Caki2 (cell line): ENCODE measurements at regions not wholly inside any gene's neighbourhood (a gene's known extent, or its start where the extent isn't known, plus 50 kb on each side); places are given as distances from the start of the nearest gene placed in this dataset.
"Not testable (repeated sequence)": the region's sequence is repeated elsewhere in the genome, so short reads cannot be mapped to it uniquely, and the experiment has no call there.

ENCODE experiments used
- DNase-seq: peaks from one replicate; pipeline ENCODE4 v3.0.0-alpha.2; 2015; ENCODE audit warnings: low read depth
- in situ Hi-C: cut with HindIII; loops from 2 replicates; pipeline ENCODE4 v1.10.0; 2016; ENCODE audit warnings: low sequenced_read_pairs, low pct_unique_long_range_greater_than_20kb, mixed read lengths

DNA sequence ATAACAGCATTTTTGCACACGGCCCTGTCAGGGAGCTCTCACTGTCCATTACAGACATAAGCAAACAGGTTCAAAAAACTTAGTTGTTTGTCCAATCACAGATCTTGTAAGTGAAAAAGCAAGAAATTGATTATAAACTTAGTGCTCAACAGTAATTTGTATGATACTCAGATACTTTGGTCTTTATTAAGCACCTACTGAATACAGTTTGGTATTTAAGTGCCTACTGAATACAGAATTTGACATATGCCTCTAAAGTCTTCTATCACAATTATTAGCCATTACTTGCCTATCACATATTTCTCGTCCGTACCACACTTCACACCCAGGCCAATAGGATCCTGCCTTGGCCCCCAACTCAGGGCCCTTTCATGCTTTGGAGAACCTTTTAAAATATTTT is 283.1 kb downstream of the SUCLG1 start:
- DNase-seq: no peak

DNA sequence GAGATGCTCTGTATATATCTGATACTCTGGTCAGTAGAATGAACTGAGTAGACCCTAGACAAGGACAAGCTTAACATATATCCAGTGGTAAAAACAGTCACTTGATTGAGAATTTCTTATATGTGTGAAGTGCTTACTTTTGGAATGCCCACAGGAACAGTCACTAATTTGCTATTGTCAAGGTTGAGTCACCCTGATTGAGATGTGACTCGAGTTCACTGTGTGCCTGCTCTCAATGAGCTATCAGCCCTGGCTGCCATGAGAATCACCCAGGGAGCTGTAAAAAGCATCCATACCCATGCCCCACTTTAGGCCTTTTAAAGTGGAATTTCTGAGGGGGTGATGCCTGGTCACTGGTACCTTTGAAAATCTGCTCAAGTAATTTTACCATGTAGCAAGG is 283.7 kb downstream of the SUCLG1 start:
- in situ Hi-C loops: no loop called here
- no peak for DNase-seq

More for the DNA sequence above, 283.1 kb downstream of the SUCLG1 start:
- in situ Hi-C loops: no loop called here

DNA sequence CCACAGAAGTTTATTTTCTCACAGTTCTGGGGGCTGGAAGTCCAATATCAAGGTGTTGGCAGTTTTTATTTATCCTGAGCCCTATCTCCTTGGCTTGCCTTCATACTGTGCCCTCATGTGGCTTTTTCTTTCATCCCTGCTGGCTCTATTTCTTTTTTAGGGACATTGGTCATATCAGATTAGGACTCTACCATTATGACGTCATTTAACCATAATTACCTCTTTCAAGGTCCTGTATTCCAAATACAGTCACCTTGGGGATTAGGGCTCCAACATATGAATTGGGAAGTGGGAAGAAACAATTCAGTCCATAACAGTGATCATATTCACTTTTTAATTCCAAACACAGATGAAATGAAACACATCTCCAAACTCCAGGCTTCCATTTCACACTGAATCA is 286.0 kb downstream of the SUCLG1 start:
- in situ Hi-C loops: no loop called here
- DNase-seq: no peak

DNA sequence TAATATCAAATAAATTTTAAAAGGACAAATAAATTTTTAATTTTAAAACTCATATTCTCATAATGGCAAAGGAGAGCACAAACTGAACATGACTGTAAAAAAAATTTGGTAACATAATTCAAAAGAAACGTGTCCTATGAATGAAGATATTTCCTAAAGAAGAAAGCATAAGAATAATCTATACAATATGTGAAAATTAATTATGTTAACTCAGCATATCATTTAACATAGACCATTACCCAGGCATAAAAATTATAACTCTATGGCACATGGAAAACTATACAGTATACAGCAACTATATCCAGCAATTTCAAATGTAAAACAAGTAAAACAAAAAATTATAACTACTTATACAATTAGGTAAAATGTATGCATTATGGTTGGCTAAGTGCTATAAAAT is 288.1 kb downstream of the SUCLG1 start:
- in situ Hi-C loops: no loop called here
- DNase-seq: no peak

DNA sequence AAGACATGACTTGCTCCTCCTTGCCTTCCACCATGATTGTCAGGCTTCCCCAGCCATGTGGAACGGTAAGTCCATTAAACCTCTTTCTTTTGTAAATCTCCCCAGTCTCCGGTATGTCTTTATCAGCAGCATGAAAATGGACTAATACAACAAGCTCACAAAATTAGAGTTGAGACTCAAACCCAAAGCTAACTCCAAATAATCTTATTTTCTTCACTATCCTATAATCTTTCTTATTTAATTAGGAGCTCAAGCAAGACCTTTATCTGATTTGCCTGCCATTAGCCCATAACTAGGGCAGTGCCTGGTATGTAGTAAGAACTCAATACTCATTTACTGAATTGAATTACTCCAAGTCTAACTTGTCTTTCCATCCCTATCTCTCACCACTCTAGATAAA is 289.2 kb downstream of the SUCLG1 start:
- in situ Hi-C loops: no loop called here
- no peak for DNase-seq

DNA sequence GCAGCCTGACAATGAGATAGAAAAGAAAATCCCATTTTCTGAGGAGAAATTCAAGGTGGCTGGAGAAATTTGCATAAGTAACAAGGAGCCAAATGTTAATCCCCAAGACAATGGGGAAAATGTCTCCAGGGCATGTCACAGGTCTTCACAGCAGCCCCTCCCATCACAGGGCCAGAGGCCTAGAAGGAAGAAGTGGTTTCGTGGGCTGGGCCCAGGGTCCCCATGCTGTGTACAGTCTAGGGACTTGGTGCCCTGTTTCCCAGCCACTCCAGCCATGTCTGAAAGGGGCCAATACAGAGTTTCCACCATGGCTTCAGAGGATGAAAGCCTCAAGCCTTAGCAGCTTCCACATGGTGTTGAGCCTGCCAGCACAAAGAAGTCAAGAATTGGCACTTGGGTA is 290.5 kb downstream of the SUCLG1 start:
- DNase-seq, in situ Hi-C loops: not testable (repeated sequence)

DNA sequence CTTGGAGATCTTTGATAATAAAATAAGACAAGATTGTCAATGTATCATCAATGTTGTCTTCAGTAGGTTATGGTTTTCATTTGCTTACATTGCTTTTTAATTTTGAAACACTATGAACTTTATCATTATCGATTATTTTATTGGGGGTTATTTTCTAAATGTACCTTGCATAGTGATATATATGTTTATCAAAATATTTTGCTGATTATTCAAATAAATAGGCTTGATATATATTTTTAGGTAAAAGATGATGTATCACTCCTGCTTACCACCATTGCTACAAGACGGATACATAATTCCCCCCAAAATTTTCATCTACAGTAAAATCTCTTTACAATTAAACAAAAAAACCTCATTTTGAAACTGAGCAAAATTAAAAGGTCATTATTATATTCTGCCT is 293.8 kb downstream of the SUCLG1 start:
- DNase-seq: no peak
- in situ Hi-C loops: no loop called here

DNA sequence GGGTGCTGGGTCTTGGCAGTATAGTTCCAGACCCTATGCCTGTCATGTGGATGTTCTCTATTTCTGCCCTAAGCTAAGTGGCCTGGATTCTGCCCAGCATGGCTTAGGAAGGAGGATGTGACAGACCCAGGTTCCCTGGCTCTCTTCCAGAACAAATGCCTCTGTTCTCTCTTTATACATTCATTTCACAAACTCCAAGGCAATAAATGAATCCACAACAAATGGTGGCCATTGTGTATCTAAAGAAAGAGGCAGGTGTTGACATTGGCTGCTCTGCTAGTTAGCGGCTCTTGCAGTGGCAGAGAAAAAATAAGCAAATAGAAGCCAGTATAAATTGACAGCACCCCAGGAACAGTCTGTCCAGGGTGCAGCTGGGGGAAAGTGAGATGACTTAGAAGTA is 298.6 kb downstream of the SUCLG1 start:
- DNase-seq: no peak
- in situ Hi-C loops: no loop called here

DNA sequence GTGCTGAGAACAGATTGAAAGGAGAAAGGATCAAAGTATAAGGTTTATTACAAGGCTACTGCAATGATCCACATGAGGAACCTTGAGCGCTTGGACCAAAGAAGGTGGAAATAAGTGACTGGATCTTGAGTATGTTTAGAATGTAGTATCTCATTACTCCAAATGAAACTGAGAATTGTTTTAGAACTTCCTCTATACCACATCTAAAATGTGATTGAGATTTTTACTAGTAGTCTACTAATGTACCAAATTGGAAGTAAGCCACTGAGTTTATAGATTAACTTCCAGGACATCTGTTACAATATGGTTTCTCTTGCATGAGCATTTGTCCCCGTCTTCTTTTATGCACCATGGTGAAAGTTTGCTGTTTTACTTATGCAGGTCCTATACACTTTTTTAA is 300.5 kb downstream of the SUCLG1 start:
- in situ Hi-C loops: no loop called here

DNA sequence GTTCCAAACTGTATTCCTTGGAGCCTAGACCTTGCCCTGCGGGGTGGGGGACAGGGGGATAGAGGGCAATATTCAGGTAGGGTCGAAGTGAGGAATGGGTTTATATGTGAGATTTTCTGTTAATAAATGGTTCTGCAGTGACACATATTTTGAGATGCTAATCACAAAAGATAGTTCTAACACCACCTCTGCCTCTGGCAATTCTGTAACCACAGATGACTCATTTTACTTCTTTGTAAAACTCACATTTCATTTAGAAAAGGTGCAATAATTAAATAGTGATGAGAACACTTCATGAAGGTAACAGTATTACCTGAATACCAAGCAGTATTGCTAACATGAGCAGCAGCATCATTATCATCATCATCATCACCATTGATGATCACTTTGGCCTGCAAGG is 306.6 kb downstream of the SUCLG1 start:
- in situ Hi-C loops: no loop called here
- no peak for DNase-seq

More for the DNA sequence above, 300.5 kb downstream of the SUCLG1 start:
- DNase-seq: no peak

DNA sequence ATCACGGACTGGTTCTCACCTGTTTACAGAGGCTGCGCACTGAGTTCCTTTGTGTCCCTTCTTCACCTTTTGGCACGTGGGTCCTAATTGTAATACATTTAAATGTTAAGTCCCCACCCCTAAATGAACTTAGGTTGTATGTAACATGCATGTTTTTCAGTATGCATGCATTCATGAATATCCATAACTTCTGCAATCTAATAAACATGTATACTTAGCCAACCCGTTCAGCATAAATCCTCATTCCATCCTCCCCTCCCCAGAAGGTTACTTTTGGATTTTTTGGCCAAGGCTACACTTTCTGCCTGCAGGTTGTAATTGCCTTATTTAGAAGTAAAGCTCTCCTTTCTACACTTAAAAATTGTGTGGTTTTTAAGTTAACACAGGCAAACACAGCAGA is 314.7 kb downstream of the SUCLG1 start:
- in situ Hi-C loops: no loop called here
- DNase-seq: no peak

DNA sequence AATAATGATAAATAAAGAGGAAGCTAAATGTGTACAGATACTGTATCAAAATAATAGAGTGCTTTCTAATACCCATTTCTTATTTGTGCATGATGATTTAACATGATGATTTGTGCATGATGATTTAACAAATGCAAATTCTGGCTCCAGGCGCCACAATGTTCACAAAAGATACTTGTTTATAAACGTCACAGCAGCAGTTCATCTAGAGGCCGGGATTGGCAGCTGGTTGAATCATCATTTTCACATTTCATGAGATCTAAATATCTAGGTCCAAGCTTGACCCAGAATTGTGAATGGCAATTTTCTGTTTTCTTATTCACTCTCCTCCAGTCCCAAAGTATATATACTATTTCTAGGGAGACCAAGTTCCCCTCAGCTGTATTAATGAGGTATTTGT is 322.0 kb downstream of the SUCLG1 start:
- DNase-seq: no peak
- in situ Hi-C loops: no loop called here

DNA sequence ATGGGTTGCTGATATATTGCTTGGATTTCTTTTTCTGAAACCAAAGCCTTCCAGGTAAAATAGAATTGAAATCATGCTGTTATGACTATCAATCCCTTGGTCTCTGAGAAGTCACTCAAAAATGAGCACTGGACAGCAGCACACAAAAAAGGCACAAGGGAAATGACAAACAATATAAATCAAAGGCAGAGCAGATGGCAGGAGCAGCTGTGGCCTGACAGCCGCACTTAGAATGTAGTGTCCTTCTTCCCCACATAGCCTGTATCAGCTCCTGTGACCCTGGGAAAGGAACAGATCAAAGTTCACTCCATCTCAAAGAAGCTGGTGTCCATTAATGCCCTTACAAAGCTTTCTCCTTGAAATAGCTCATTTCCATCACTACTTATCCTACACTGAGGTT is 326.7 kb downstream of the SUCLG1 start:
- in situ Hi-C loops: no loop called here
- no peak for DNase-seq

DNA sequence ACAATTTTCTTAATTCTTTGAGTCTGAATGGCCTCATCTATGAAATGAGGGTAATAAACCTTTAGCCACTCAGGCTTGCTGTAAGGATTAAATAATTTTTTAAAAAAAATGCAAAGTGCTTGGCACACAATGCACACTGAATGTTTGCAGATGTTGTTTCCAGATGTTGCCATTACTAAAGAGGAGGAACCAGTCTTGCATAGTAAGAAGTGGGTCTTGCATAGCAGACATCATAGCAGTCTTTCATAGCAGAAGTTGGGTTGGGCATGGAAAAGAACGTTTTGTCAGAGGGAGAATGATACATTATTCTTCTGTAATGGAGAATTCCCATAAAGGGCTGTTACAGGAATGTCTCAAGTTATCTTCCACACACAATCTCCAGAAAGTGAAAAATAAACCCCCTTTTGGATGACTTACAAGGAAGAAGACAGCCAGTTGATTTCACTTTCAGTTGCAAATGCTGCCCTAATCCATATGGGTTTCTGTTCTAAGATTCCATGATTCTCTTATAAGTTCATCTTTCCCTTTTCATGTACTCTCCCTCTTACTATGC is 327.7 kb downstream of the SUCLG1 start:
- in situ Hi-C loops: no loop called here
- DNase-seq: no peak

DNA sequence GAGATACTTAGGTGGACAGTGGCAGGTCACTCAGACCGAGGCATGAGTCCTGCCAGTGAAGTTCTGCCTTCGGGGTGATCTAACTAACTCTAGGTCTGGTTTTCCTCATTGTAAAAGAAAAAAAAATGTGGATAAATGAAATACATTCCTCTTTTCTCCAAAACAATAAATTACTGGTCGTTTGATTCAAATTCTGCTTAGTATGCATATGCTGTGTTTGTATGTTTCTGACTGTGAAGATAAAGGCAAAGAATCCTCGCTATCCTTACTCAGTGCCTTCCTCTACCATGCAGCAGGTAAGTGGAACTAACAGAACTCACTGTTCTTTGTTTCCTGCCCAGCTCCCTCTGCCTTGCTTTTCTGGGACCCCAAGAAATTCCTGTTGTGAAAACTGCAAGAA is 330.1 kb downstream of the SUCLG1 start:
- in situ Hi-C loops: no loop called here
- no peak for DNase-seq

DNA sequence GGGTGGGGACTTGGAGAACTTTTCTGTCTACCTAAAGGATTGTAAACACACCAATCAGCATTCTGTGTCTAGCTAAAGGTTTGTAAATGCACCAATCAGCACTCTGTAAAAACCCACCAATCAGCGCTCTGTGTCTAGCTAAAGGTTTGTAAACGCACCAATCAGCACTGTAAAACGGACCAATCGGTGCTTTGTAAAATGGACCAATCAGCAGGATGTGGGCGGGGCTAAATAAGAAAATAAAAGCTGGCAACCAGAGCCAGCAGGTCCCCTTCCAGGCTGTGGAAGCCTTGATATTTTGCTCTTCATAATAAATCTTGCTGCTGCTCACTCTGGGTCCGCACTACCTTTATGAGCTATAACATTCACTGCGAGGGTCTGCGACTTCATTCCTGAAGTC is 331.3 kb downstream of the SUCLG1 start:
- DNase-seq, in situ Hi-C loops: not testable (repeated sequence)

DNA sequence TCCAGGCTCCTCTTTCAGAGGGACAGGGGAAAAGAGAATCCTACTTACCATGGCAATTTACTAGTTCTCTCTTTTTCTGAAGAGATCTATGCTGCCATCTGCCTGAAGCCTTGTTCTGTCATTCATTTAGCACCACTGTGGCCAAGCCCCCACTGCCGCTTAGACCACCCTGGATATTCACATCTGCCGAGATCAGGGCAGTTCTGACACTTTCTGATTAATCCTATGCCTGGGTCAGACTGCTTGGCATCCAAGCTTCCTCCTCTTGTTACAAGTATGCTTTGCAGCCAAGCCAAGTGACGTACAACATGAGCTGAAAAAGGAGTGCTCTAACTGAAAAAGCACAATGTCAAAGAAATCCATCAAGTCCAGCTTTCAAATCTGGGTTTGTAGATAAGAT is 332.6 kb downstream of the SUCLG1 start:
- in situ Hi-C loops: no loop called here
- DNase-seq: no peak

DNA sequence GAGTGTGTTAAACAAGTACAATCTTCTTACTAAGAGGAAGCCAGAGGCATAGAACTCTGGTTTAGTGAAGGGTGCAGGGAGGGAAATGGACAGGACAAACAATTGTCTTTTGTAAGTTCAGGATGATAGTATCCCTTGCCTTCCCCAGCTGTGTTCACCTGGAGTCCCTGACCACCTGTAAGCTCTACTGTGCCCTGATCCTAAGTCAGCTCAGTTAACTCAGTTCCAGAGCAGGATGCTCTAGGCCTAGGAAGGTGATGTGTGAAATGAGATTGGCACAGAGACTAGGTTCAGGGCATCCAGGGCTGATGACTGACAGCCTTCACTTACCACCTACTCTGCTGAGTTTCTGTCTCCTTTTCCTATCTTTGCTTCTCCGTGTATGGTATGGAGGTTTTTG is 333.0 kb downstream of the SUCLG1 start:
- no peak for DNase-seq
- in situ Hi-C loops: no loop called here

DNA sequence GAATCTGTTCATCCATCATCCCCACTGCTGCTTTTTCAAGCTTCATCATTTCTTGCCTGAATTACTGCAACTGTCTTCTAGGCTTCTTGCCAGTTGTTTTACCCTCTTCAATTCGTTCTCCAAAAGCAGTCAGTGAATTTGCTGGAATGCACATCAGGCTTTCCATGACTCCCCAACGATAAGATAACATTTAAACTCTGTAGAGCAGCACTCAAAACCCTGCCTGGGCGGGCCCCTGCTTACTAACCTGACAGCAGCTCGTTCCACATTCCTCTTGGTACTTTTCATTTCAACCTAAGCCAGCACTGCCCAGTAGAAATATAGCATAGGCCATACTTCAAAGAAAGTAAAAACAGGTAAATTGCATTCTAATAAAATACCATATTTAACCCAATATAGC is 342.9 kb downstream of the SUCLG1 start:
- in situ Hi-C loops: no loop called here
- DNase-seq: no peak

DNA sequence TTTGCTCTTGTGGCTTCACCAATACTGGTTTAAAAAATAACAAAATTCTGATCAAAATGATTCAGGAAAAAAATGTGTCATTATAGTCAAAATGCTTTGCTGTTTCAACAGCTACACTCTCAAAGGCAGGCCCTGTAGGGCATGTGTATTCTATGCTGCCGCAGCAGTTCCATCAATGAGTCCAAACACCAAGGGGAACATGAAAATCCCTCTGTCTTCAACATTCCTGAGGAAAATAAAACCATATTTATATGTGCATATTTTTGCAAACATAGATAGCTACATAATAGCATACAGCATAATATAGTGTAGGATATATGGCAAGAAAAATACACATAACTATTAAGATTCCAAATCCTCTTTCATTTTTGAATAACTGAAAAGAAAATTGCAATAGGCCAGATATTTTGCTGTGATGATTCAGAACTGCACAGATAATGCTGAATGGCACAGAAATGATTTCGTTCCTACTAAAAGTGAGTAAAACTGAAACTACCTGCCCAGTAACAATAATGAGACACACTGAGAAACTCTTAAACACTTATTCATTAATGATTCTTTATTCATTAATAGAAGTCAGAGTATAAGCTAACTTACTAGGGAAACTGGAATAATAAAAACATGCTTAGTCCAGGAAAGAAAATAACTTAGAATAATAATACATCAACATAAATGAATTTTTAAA is 343.8 kb downstream of the SUCLG1 start:
- DNase-seq: no peak
- in situ Hi-C loops: no loop called here
